DOHH2 (cell line): ENCODE measurements at regions not wholly inside any gene's neighbourhood (a gene's known extent, or its start where the extent isn't known, plus 50 kb on each side); places are given as distances from the start of the nearest gene placed in this dataset.

Source experiments
- CTCF ChIP-seq: fragments of 200-600 bp; sonication (generic); IDR thresholded peaks from one replicate; pipeline ENCODE4 v1.5.1; 2014; ENCODE audit warnings: antibody characterized with exemption, mild to moderate bottlenecking, low read depth, low read length; ENCODE audit not compliant: poor library complexity, severe bottlenecking
- EZH2phosphoT487 ChIP-seq: fragments of 200-600 bp; sonication (generic); IDR thresholded peaks from 2 replicates; pipeline ENCODE4 v1.6.1; 2017; ENCODE audit warnings: borderline replicate concordance, mild to moderate bottlenecking, antibody characterized with exemption, low read length, moderate library complexity, mixed read lengths

- TF ChIP-seq CTCF (no peak), EZH2phosphoT487 (no peak)
Observed at GRCh38 chr13:19057588-19058340, 123.9 kb downstream of the TUBA3C start.
